Spleen (tissue), 11 donors: ENCODE measurements at regions not wholly inside any gene's neighbourhood (a gene's known extent, or its start where the extent isn't known, plus 50 kb on each side); places are given as distances from the start of the nearest gene placed in this dataset.

ENCODE experiments used
- DNase-seq: peaks from one replicate; pipeline ENCODE4 v3.0.0-alpha.2; 2020
- H3K27ac ChIP-seq, 8 donors: fragments of 200-600 bp; sonication (generic) in 7 of 8; 1 replicate in 4 of 8; 2 replicates in 4 of 8; pipeline versions ENCODE4 v1.5.0 to v1.8.0; 2016 to 2021; ENCODE audit warnings: inconsistent platforms in 4 of 8, mild to moderate bottlenecking in 4 of 8, moderate library complexity in 1 of 8
- H3K27me3 ChIP-seq, 7 donors: fragments of 200-600 bp; sonication (generic) in 6 of 7; replicated peaks in 1 of 7; 1 replicate in 4 of 7; 2 replicates in 3 of 7; pipeline versions ENCODE4 v1.5.0 to v1.8.0; 2016 to 2021; ENCODE audit warnings: inconsistent platforms in 3 of 7, mild to moderate bottlenecking in 1 of 7
- H3K36me3 ChIP-seq, 6 donors: fragments of 200-600 bp; sonication (generic) in 5 of 6; 1 replicate in 4 of 6; 2 replicates in 2 of 6; pipeline versions ENCODE4 v1.5.0 to v1.8.0; 2016 to 2021; ENCODE audit warnings: inconsistent platforms in 2 of 6
- H3K4me1 ChIP-seq, 6 donors: fragments of 200-600 bp; sonication (generic) in 5 of 6; 1 replicate in 3 of 6; 2 replicates in 3 of 6; pipeline versions ENCODE4 v1.5.0 to v1.8.0; 2016 to 2021; ENCODE audit warnings: inconsistent platforms in 3 of 6
- H3K4me3 ChIP-seq, 8 donors: fragments of 200-600 bp; sonication (generic) in 7 of 8; 1 replicate in 4 of 8; 2 replicates in 4 of 8; pipeline versions ENCODE4 v1.5.0 to v1.8.0; 2016 to 2021; ENCODE audit warnings: inconsistent platforms in 4 of 8, mild to moderate bottlenecking in 4 of 8, moderate library complexity in 2 of 8
- H3K9me3 ChIP-seq, 8 donors: fragments of 200-600 bp; sonication (generic) in 7 of 8; 1 replicate in 4 of 8; 2 replicates in 4 of 8; pipeline versions ENCODE4 v1.5.0 to v1.8.0; 2016 to 2021; ENCODE audit warnings: inconsistent platforms in 4 of 8
- CTCF ChIP-seq, 11 experiments: fragments of 200-600 bp in 7 of 11; fragments of 450-650 bp in 4 of 11; sonication (generic) in 4 of 11; IDR thresholded peaks in 8 of 11; conservative IDR thresholded peaks in 3 of 11; 1 replicate in 7 of 11; 2 replicates in 4 of 11; pipeline versions ENCODE4 v1.4.0 to v1.8.0; 2016 to 2021; ENCODE audit warnings: antibody characterized with exemption in 11 of 11, inconsistent platforms in 4 of 11, mild to moderate bottlenecking in 1 of 11
- POLR2A ChIP-seq, 3 donors: fragments of 450-650 bp; IDR thresholded peaks; one replicate each; pipeline ENCODE4 v1.5.1; 2017; ENCODE audit warnings: antibody characterized with exemption in 3 of 3, mild to moderate bottlenecking in 1 of 3
- POLR2AphosphoS5 ChIP-seq, 3 donors: sonication (generic); formaldehyde crosslinking; IDR thresholded peaks; one replicate each; pipeline ENCODE4 v1.5.1; 2017; ENCODE audit warnings: antibody characterized with exemption in 3 of 3
- WGBS, 5 donors: extraction: QIAGEN DNeasy Blood & Tissue Kit in 3 of 5; methylation state at CpG; one replicate each; pipeline versions ENCODE4 v1.1.5 to v1.1.7; 2013 to 2018; 5-methylcytosine and 5-hydroxymethylcytosine counted together
- intact Hi-C: fragments of 100-400 bp; cut with DNase I; formaldehyde crosslinking; loops from one replicate; pipeline ENCODE4 v1.15.0; 2023; ENCODE audit warnings: low total_unique reads
- donor health status: healthy with polysubstance abuse.
- donor health status: DM: no; HTN: no; CAD: no; lungs with moderate emphysema.
- donor health status: DM: no; HTN: no; CAD: no.
- donor health status: Bipolar disorder and iron deficiency.
- donor health status: healthy.
- donor health status: DM: no; HTN: no; CAD: no.
- donor health status: DM: yes; HTN: yes; CAD: no.

DNA sequence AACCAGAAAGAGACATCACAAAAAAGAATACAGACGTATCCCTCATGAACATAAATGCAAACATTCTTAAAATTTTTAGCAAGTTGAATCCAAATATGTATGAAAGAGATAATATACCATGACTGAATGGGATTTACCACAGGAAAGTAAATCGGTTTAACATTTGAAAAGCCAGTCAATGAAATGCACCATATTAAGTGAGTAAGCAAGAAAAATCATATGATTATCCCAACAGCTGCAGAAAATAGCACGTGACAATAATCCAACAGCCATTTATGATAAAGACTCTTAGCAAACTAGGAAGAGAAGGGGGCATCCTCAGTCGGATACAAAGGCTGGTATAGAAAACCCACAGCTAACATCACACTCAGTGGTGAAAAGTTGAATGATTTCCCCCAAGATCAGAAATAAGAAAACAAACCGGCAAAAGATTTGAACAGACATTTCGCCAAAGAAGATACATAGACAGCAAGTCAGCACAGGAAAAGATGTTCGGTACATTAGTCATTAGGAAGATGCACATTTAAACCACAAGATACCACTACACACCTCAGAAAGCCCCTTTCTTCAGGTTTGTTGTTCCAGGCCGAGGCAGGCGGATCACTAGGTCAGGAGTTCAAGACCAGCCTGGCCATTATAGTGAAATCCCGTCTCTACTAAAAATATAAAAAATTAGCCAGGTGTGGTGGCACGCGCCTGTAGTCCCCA lies 144.3 kb downstream of the INHBB start:
- intact Hi-C loops: no loop called here
- 88 to 97% (median 92%) methylated on average over 12 of the region's 12 CpGs for WGBS, 5 donors

DNA sequence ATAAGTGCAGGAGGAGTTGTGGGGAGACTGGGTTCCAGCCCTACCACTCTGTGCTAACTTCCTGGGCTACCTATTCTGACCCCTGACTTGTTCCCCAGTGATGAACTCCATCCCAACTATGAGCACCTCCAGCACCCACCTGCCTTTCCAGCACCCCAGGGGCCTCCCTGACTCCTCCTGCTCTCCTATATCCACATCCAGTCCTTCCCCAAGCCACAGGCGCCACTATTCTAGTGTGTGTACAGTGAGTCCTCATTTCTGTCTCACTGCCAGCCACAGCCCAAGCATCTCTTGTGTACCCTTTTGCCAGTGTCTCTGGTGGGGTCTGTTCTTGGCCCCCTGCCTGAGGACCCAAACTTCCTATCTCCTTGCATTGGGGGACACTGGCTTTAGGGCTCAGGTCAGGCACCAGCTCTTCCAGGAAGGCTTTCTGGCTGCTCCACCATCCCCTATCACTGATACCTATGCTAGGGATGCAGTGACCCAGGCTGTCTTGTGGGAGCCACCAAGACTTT lies 145.2 kb downstream of the INHBB start:
- intact Hi-C loops: no loop called here
- H3K27me3 ChIP-seq: peaks cover 0 to 48% (median 0%) of the 10 kb centered on the region in 7 donors

More for the DNA sequence above, 144.3 kb downstream of the INHBB start:
- DNase-seq: peak; percentile 30
- H3K27me3 ChIP-seq: peaks cover 0 to 43% (median 0%) of the 10 kb centered on the region in 7 donors
- H3K36me3 ChIP-seq: no peaks in the 10 kb centered on the region
- H3K4me3 ChIP-seq: no peak overlapping the region
- H3K27ac ChIP-seq: no peak overlapping the region
- H3K9me3 ChIP-seq: no peaks in the 10 kb centered on the region
- H3K4me1 ChIP-seq: no peaks in the 10 kb centered on the region
- TF ChIP-seq POLR2AphosphoS5 (IDR thresholded peaks at IDR 0.05) (no peak), CTCF (IDR thresholded peaks at IDR 0.05 in 8 of 11, conservative IDR thresholded peaks at IDR 0.05 in 3 of 11) (no peak), POLR2A (IDR thresholded peaks at IDR 0.05) (no peak)

GRCh38 chr2:120493231-120493630 lies 147.3 kb downstream of the INHBB start:
- intact Hi-C loops: no loop called here
- TF ChIP-seq POLR2A (IDR thresholded peaks at IDR 0.05): no peak
- TF ChIP-seq POLR2AphosphoS5 (IDR thresholded peaks at IDR 0.05): no peak
- no peak for TF ChIP-seq CTCF (IDR thresholded peaks at IDR 0.05 in 8 of 11, conservative IDR thresholded peaks at IDR 0.05 in 3 of 11)

More for the DNA sequence above, 145.2 kb downstream of the INHBB start:
- no peak for TF ChIP-seq POLR2A (IDR thresholded peaks at IDR 0.05)
- TF ChIP-seq POLR2AphosphoS5 (IDR thresholded peaks at IDR 0.05): no peak
- no peak for TF ChIP-seq CTCF (IDR thresholded peaks at IDR 0.05 in 8 of 11, conservative IDR thresholded peaks at IDR 0.05 in 3 of 11)
- Histone ChIP-seq H3K4me1 (no peaks in the 10 kb centered on the region), H3K36me3 (no peaks in the 10 kb centered on the region), H3K27ac (no peak overlapping the region), H3K9me3 (no peaks in the 10 kb centered on the region), H3K4me3 (no peak overlapping the region)
- WGBS, 5 donors: 93 to 100% (median 96%) methylated on average over 1 of the region's 1 CpG
- peak; percentile 41 for DNase-seq

GRCh38 chr2:120494446-120494845 lies 148.5 kb downstream of the INHBB start:
- H3K9me3 ChIP-seq: no peaks in the 10 kb centered on the region
- no peak overlapping the region for H3K4me3 ChIP-seq
- no peaks in the 10 kb centered on the region for H3K36me3 ChIP-seq
- no peak for TF ChIP-seq POLR2A (IDR thresholded peaks at IDR 0.05)
- no peak for TF ChIP-seq CTCF (IDR thresholded peaks at IDR 0.05 in 8 of 11, conservative IDR thresholded peaks at IDR 0.05 in 3 of 11)
- TF ChIP-seq POLR2AphosphoS5 (IDR thresholded peaks at IDR 0.05): no peak
- intact Hi-C loops: no loop called here
- H3K27ac ChIP-seq: no peak overlapping the region
- no peaks in the 10 kb centered on the region for H3K4me1 ChIP-seq
- H3K27me3 ChIP-seq: peaks cover 0 to 57% (median 0%) of the 10 kb centered on the region in 7 donors
- DNase-seq: no peak

More at GRCh38 chr2:120493231-120493630, 147.3 kb downstream of the INHBB start:
- Histone ChIP-seq H3K27ac (no peak overlapping the region), H3K27me3 (peaks cover 0 to 57% (median 0%) of the 10 kb centered on the region in 7 donors), H3K9me3 (no peaks in the 10 kb centered on the region), H3K36me3 (no peaks in the 10 kb centered on the region), H3K4me1 (no peaks in the 10 kb centered on the region), H3K4me3 (no peak overlapping the region)
- 21 to 57% (median 51%) methylated on average over 5 of the region's 5 CpGs for WGBS, 5 donors
- no peak for DNase-seq
